HS-5 (cell line): ENCODE measurements at regions not wholly inside any gene's neighbourhood (a gene's known extent, or its start where the extent isn't known, plus 50 kb on each side); places are given as distances from the start of the nearest gene placed in this dataset.
"Not testable (repeated sequence)": the region's sequence is repeated elsewhere in the genome, so short reads cannot be mapped to it uniquely, and the experiment has no call there.

Experiments used
- DNase-seq: peaks from one replicate; pipeline ENCODE4 v3.0.0-alpha.2; 2012; ENCODE audit warnings: low read depth

DNA sequence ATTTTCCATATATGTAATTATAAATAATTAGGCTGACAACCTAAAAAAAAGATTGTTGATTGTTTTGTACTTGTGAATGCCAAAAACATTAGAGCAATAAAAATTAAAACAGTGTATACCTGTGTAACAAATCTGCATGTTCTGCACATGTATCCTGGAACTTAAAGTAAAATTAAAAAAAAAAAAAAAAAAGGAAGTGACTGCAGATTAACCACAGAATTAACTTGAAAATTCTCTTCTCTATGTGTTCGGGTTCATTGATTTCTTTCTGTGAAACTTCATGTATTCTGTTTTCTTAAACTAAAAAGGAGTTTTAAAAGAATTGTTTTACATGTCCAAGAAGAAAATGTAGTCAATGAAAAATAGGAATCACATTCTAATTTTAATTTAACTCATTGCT lies 95.7 kb downstream of the FASLG start:
- no peak for DNase-seq

DNA sequence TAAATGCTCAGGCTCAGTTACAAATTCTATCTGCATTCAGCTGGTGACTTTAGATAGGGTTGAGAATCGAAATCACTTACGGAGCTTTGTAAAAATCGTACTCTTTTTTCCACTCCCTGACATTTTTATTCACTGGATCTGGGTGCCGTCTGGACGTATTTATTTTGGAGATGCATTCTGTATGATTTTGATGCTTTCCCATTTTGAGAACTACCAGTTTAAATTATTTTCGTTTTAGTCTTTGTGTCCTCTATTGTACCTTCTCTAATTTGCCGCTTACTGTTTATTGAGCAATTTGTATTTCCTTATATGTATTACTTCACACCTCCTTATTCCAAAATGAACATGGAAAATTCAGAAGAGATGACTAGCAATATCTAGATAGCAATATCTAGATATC lies 96.2 kb downstream of the FASLG start:
- no peak for DNase-seq

DNA sequence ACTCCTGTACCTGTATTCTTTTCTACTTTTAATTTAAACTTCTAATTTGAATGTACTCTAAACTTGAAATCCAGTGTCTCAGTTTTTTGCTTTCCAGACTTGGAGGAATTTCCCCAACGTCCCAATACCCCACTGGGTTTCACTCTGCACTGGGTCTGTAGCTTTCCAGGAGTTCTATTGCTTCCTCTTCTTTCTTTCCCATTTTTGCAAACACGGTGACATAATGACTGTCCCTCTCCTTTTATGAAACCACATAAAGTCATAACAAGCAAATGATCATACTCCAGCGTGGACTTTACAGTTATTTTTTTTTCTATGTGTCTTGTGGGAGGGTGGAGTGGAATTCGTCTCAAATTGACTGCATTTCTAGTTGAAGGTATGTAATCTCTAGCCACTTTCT lies 97.1 kb downstream of the FASLG start:
- no peak for DNase-seq

DNA sequence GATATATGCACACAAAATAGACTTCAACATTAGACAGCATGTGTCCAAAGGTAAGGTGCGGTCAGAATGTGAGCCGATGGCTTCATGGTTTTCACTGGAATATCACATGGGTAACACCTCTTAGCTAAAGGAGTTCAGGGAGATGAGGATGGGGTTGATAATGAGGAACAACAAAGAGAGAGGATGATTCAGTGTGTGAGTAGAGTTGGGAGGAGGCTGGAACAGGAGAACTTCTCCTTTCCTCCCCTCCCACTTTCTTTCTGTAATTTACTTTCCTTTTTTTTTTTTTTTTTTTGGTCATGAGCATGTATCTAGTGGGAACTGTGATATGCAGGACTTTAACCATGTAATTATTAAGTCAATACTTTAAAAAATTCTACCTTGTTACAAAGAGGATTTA lies 99.4 kb downstream of the FASLG start:
- DNase-seq, result no peak

DNA sequence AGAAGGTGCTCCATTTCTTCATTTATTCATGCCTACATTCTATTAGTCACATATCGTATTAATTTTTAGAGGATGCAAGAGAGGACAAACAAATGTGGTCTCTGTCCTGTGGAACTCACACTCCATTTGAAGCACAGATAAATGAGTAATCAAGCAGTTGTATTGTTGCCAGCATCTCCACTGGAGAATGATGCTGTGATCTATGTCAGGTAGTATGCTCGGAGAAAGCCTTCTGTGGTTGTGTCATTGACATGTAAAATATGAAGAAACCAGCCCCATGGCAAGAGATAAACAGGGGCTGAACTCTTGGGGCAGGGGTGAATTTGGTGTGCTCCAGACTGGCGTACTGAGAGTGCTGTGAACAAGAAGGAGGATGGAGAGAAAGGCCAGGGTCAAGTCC lies 101.2 kb downstream of the FASLG start:
- DNase-seq, result no peak

DNA sequence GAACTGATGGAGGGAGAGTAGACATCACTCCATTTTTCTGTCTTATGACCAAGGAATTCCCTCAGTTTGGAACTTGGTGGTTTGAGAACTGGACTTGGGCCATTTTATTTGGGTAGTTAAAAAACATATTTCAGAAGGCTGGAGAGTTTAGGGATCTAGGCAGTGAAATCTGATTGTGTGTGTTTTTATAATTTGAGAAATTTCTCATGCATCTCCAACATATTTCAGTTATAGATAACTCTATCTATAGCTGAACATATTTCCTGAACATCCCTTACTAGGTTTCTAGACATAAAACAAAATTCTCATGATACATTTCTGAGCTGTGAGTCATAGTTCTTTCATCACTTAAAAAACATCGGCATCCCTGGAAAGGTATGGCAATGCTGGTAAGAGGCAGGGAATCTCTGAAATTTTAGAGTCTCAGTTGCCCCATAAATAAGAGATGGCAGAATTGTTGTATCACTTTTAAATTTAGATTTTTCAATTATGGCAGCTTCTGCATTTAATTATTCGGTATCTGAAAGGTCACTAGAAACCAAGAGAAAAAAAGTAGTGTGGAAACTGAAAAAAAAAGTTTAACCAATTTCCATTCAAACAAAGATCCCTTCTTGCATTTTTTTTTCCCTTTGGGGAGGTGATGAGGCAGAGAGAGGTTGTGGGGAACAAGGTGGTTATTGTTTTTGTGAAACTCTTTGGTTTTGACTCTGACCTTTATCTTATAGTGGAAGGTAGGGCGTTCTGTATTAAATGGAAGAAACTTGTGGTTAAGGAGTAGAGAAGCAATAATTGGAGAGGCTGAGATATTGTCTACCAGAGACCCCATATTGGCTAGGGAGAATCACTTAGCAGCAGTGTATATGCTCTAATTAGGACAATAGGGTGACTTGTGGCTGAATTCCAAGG lies 102.9 kb downstream of the FASLG start:
- peak; percentile 74 for DNase-seq

DNA sequence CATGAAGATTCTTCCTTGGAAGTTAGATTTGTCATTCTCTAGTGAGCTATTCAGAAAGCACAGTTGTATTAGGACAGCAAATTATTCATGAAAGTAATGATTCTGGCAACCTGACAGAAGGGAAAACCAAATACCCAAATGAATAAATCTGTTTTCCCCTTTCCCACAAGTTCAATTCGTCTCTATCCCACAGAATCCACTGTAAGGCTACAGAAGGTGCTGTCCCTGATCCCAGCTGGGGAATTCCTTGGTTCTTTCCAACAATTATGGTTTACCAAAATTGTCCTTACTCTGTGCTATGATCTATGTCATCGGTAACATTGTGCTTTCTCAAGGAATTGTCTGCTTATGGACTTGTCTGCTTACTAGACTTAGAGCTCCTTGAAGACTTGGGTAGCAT lies 104.2 kb downstream of the FASLG start:
- no peak for DNase-seq

DNA sequence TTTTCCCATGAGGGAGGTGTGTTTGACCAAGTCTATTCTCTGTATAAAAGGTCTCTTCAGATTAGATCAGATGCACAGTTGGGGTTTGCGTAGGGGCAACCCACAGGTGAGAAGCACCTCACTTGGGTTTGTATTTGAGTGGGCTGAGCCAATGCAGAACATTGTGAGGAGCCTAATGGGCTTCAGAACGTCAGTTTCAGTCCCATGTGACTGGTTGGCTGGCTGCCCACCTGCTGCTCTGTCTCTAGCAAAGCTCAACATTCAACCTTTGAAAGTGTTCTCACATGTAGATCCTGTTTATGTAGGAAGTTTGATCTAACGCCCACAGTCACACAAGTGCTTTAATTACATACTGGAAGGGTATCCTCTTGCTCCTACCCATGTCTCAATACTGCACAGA lies 105.5 kb downstream of the FASLG start:
- DNase-seq, result no peak

DNA sequence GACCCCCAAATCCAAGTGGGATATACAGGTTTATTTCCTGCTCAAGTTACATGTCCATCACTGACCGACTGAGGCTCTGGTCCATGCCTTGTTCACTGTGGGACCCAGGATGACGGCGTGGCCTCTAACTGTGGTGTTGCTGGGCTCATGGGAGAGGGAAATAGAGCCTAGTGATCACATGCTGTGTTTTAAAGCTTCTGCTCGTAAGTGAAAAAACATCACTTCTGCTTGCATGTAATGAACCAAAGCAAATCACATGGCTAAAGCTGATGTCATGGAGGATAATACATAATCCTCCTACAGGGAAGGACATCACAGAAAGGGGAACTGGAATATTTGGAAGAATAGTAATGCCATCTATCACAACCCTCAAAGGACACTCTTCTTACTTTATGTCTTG lies 107.6 kb downstream of the FASLG start:
- DNase-seq, result no peak

DNA sequence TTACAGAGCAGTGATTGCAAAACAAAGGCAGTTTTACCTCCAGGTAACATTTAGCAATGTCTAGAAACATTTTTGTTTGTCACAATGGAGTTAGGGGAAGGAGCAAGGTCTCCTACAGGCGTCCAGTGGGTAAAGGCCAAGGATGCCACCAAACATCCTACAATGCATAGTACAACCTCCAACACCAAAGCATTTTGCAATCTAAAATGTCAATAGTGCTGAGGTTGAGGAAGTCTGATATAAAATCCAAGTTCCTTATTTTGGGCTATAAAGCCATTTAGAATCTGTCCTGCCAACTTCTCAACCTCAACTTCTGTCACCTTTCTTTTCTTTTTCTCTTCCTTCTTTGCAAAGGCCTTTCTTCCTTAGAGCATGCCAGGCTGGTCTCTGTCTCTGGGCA lies 111.2 kb downstream of the FASLG start:
- DNase-seq, result no peak

DNA sequence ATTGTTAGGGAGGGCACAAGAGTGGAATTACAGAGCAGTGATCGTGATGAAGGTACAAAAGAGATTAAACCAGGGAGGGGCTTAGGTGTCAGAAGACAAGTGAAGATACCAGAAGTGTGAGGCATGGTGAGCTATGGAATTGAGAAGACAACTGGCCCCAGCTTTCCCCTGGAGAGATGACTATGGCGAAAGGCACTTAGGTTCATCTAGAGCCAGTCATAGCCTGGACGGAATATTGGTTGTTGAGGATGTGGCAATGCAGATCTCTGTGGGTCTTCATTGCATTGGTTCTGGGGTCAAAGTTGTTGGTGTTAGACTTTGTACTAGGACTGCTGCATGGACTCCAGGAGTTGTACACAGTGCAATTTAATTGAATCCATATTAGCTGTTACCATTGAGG lies 115.7 kb downstream of the FASLG start:
- DNase-seq, result no peak

DNA sequence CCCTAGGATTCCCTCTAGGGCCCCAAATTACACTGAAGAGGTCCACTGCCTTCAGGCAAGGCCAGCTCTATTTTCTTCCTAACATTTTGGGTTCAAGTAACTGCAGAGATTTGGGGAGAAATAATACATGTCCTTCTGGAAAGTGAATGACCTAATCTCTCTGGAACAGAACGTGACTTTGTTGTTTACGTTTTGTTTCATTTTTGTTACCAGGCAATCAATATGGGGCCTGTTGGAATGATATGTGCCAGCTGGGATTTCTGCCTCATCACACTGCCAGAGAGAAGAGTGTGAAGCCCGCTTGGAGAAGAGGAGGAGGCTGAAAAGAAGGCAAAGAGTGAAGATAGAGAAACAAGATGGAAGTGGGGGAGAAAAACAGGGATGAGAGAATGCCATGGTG lies 116.7 kb downstream of the FASLG start:
- no peak for DNase-seq

DNA sequence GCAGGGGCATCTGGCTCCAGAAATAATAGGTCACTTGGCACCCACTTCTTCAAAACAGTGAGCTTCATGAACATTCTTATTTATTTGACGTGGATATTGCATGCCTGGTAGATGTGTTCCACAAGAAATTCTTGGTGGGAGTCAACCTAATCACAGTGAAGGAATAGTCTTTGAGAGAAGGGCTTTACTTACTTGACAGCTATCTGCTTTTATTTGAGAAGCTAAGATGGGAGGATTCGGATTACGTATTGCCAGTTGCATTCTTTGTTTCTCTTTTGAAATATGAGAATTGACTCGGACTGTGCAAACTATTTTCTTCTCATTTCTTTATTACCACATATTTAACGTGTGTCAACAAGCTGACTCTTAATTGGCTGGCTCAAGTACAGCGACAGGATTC lies 117.2 kb downstream of the FASLG start:
- DNase-seq, result no peak

DNA sequence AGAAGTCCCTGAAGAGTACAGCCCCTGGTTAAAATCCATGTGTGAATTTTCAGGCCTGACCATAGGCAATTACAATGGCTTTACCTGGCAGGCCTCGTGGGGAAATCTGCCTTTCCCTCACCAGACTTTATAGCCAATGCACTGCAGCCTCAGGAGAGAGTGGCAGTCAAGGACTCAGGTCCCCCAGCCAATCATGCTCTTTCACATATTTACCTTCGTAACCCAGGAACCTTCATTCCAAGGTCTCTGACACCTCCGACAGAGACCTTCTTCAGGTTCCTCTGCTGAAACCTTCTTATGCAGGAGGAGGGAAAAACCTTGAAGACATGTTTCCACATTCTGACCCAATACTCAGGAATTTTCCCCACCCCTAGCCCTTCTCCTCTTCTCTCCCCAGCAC lies 118.9 kb downstream of the FASLG start:
- DNase-seq, result no peak

DNA sequence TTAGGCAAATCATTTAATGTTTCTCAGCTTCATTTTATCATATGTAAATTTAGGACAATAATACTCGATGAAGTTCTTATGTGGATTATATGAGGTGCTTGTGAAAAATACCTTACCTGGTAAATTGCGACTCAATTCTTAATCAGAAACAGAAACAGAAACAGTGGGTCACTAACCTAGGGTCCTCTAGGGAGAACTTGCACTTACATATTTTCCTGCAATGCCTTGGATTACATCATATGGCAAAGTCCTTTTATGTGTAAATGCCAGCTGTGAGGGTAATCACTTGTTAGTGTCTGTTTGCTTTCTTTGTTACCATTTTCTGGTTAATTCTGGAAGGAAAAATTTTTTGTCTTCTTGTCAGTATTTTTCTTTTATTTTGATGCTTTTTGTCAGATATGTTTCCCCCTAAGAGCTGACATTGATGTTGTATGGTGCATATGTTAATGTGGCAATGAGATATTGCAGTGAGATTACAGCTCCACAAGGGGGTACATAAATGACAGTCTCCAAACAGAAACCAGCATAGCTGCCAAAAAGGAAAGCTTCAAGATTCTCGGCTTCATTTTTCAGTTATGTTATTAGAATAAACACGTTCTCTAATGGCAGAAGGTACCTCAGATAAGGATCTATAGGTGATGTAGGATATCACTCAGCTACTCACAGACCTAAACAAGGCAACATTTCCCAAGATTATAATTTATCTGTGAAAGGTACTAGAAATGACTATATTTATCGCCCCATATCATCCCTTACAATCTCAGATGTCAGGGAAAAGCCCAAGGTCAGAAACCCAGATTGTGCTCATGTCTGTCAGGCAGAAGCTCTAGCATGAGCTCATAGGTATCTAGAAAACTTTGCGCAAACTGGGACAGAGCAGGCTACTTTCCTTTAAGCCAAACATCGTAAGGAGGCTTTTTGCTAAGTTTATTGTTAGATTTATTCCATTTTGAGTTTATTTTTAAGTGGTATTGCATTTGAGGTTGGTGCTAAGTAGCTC lies 119.9 kb downstream of the FASLG start:
- DNase-seq, result no peak

DNA sequence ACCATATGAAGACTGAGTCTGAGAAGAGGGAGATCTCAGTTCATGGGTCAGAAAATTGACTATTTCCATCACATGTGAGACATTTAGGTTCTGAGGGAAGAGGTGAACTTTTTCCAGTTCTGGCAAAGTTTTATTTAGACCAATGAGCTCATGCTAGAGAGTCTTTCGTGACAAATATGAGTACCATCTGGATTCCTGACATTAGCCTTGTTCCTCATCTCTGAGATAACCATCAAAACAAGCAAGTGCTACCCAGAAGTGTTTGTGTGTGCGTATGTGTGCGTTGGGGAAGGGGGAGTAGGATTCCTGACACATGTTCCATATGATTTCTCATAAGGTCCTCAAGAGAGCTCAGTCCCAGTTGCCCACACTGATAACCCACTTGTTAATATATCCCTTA lies 120.6 kb downstream of the FASLG start:
- DNase-seq, result no peak

DNA sequence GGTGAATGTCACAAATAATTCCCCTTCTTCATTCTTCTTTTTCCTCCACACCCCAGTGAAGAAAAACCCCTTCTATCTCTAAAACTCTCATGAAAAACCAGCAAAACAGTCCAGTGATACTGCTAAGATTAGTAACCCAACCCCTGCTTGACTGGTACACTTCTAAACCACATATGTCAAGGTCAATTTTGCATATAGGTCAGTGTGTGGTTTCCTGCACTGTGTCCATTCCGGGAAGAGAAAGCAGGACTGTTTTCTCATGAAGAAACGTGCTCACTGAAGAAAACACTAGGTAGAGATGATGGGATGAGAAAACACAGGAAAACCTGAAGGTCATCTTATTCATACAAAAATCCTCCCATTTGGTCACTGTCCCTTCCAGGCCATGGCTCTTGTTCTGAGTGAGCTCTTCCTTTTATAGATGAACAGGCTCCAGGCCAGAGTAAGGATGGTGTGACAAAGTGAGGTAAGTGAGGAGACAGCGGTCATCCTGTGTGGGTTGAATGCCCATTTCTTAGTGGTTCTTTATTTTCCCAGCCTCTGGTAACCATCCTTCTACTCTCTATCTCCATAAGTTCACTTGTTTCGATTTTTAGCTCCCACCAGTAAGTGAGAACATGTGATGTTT lies 122.7 kb downstream of the FASLG start:
- DNase-seq, result no peak

DNA sequence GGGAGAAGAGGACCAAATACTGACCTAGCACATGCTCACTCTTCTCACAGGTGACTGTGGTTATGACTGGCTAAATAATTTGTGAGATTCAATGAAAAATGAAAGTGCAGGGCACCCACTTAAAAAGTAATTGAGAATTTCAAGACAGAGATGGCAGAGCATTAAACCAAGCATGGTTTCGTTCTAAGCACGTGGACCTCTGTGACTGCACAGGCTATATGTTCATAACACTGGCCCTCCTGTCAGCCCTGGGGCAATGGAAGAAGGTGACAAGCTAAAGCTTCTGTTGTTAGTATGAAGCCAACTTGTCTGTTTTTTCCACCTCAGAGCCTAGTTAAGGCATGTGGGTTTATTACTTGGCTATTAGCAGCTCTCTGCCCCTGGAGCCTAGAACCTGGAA lies 130.9 kb downstream of the FASLG start:
- no peak for DNase-seq

DNA sequence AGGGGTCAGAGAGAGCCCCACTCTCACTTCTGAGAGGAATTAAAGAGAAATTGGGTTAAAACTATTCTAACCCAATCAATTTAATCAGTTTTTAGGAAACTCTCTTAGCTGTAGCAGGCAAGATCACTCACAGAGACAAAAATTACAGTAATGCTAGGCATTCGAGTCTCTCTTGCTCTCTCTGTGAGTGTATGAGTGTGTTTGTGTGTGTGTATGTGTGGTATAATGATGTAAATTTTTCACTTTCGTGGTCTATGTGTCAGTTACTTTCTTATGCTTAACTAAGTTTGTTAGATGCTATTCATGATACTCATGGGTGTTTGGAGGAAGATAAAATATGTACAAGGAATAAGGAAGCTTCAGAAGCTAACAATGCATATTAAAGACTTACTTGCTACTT lies 131.3 kb downstream of the FASLG start:
- DNase-seq, result no peak

DNA sequence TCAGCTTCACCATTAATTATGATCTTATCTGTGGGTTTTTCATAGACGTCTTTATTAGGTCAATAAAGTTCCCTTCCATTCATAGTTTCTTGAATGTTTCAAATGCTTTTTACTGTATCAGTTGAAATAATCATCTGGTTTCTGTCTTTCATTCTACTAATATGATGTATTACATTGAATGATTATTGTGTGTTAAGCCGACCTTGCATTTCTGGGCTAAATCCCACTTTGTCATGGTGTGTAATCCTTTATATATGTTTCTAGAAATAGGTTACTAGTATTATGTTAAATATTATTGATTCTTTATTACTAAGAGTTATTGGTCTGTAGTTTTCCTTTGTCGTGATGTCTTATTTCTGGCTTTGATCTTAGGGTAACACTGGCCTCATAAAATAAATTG lies 134.9 kb downstream of the FASLG start:
- no peak for DNase-seq

DNA sequence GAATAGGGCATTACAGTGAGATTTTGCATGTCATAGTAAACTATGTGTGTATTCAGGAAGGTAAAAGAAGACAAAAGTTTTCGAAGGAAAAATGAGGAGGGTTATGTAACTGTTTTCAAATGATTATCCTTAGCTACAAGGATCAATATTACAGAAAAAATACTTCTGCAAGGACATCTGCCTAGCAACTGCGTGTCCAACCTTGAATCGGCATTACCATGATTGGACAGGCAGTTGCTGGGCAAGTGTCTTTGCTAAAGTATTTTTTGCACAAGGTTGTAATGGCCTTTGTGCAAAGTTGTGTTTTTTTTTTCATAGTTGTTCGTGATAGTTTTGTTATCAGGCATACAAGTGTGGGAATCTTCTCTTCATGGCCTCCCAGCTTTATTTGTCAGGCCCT lies 136.8 kb downstream of the FASLG start:
- DNase-seq, result no peak

DNA sequence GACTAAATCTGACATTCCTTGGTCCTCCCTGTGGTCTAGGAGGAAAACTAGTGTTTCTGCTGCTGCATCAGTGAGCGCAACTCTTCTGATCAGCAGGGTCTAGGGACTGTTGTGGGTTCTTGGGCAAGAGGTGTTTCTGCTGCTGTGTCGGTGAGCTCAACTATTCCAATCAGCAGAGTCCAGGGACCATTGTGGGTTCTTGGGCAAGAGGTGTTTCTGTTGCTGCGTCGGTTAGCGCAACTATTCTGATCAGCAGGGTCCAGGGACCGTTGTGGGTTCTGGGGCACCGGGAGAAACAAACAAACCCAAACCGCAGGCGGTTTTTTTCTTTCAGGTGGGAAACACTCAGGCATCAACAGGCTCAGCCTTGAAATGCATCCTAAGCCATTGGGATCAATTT lies 140.9 kb downstream of the FASLG start:
- not testable (repeated sequence) for DNase-seq
